HAP-1 (cell line): ENCODE measurements at regions not wholly inside any gene's neighbourhood (a gene's known extent, or its start where the extent isn't known, plus 50 kb on each side); places are given as distances from the start of the nearest gene placed in this dataset.

Source experiments
- DNase-seq, 2 experiments: peaks; one replicate each; pipeline ENCODE4 v3.0.0-alpha.2; 2016 to 2020; ENCODE audit warnings: low spot score in 2 of 2
- H3K27me3 ChIP-seq: fragments of 250-450 bp; sonication (Bioruptor Pico); 2 replicates; pipeline ENCODE4 v1.5.1; 2020; ENCODE audit warnings: low read depth, mild to moderate bottlenecking, moderate library complexity
- H3K36me3 ChIP-seq: fragments of 250-450 bp; sonication (Bioruptor Pico); replicated peaks from 2 replicates; pipeline ENCODE4 v1.5.1; 2020; ENCODE audit warnings: mild to moderate bottlenecking
- H3K4me1 ChIP-seq: fragments of 250-450 bp; sonication (Bioruptor Pico); 2 replicates; pipeline ENCODE4 v1.5.1; 2020; ENCODE audit warnings: mild to moderate bottlenecking
- H3K4me3 ChIP-seq: fragments of 250-450 bp; sonication (Bioruptor Pico); 2 replicates; pipeline ENCODE4 v1.5.1; 2020; ENCODE audit warnings: mild to moderate bottlenecking, moderate library complexity
- H3K9me3 ChIP-seq: fragments of 250-450 bp; sonication (Bioruptor Pico); 2 replicates; pipeline ENCODE4 v1.5.1; 2020; ENCODE audit warnings: mild to moderate bottlenecking, moderate library complexity
- in situ Hi-C: fragments of 300-500 bp; cut with MboI; formaldehyde crosslinking; loops from 3 replicates; pipeline ENCODE4 v1.14.3; 2020; ENCODE audit warnings: low sequenced_read_pairs, inconsistent platforms, mixed read lengths

DNA sequence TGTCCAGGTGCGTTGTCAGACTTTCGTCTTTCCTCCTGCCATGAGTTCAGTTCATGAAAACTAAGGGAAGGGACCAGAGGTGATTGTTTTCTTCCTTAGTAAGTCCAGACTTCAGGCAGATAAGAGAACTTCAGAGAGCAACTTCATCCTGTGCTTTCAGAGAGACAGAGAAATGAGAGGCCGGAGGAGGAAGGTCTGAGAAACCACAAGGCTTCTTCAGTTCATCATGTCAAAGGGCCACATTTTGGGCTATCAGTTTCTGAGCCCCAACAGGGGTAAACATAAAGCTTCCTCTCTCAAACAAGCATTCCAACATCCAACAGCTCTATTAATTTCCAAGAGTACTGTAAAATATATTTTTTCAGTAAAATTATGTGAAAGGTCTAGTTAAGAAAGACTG lies 668.4 kb upstream of the NRP1 start:
- DNase-seq, result no peak
- no peaks in the 10 kb centered on the region for H3K4me1 ChIP-seq
- H3K9me3 ChIP-seq, result no peaks in the 10 kb centered on the region
- in situ Hi-C loops, result no loop called here
- no peak overlapping the region for H3K4me3 ChIP-seq
- H3K36me3 ChIP-seq, result no peaks in the 10 kb centered on the region
- no peaks in the 10 kb centered on the region for H3K27me3 ChIP-seq

DNA sequence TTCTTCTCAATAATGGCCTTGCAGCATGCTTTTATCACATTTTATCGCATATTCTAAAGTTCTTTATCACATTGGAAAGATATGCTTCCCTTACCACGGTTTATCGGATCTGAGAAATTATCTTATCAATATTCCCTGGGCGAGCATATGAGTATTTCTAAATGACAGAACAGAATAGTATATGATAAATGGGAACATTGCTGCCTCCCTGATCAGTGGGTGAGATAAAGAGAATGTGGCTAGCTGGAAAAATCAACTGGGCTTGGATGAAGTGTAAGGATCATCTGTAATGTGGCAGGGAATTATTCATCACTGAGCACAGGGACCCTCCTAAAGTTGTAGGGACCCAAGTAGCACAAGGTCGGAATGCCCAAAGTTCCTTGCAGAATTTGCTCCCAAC lies 667.4 kb upstream of the NRP1 start:
- no peak for DNase-seq
- H3K4me1 ChIP-seq, result no peaks in the 10 kb centered on the region
- in situ Hi-C loops, result no loop called here
- no peaks in the 10 kb centered on the region for H3K27me3 ChIP-seq
- no peaks in the 10 kb centered on the region for H3K9me3 ChIP-seq
- H3K4me3 ChIP-seq, result no peak overlapping the region
- no peaks in the 10 kb centered on the region for H3K36me3 ChIP-seq

DNA sequence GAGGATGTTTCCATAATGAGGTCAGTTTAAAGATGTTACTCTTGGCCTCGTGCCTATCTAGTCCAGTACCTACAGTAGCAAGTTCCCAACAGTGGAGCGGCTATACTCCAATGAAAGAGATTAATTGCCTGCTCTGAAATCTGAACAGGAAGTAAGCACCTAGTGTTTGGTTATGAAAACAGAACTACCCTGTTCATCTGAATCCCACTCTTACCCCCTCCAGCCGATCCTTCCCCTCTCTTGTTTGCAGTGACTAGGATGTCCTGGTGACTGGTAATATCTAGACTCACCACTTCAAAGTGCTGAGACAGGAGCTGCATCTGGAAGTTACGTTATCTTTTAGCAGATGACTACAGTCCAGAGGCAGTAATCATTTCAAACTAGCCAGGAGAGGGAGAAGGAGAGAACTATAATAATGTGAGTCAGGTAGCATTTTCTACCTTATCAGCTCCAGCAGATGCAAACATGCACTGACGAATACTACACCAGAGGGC lies 666.7 kb upstream of the NRP1 start:
- DNase-seq, result no peak
- Histone ChIP-seq H3K9me3 (no peaks in the 10 kb centered on the region), H3K4me1 (no peaks in the 10 kb centered on the region), H3K4me3 (no peak overlapping the region), H3K36me3 (no peaks in the 10 kb centered on the region), H3K27me3 (no peaks in the 10 kb centered on the region)
- in situ Hi-C loops, result no loop called here

DNA sequence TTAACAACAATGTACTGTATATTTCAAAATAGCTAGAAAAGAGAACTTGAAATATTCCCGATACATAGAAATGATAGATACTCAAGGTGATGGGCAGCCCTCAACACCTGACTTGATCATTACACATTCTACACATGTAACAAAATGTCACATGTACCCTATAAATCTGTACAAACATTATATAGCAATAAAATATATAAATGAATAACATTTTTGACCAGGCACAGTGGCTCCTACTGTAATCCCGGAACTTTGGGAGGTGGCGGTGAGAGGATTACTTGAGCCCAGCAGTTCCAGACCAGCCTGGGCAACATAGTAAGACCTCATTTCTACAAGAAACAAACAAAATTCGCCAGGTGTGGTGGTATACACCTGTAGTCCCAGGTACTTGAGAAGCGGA lies 659.5 kb upstream of the NRP1 start:
- Histone ChIP-seq H3K4me1 (no peaks in the 10 kb centered on the region), H3K4me3 (no peak overlapping the region), H3K9me3 (no peaks in the 10 kb centered on the region), H3K36me3 (no peaks in the 10 kb centered on the region), H3K27me3 (no peaks in the 10 kb centered on the region)
- in situ Hi-C loops, result no loop called here
- DNase-seq, result no peak

DNA sequence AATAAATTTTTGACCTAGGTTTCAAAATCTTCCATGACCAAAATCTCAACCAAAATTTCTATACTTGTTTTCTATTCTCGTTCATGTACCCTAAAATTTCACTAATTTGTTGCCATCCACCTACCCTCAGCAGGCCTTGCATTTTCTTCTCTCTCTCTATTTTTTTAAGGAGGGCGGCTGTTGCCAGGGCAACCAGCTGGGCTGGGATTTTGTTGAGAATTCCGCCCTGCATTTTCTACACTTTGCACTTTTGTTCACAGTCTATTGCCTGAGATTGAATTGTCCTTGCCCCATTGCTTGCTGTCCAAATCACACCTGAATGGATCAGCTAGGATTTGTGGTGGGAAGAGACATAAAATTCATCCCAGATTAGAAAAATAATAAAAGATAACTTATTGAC lies 657.5 kb upstream of the NRP1 start:
- in situ Hi-C loops, result no loop called here
- no peaks in the 10 kb centered on the region for H3K27me3 ChIP-seq
- H3K9me3 ChIP-seq, result no peaks in the 10 kb centered on the region
- H3K4me3 ChIP-seq, result no peak overlapping the region
- DNase-seq, result no peak
- no peaks in the 10 kb centered on the region for H3K36me3 ChIP-seq
- H3K4me1 ChIP-seq, result no peaks in the 10 kb centered on the region

DNA sequence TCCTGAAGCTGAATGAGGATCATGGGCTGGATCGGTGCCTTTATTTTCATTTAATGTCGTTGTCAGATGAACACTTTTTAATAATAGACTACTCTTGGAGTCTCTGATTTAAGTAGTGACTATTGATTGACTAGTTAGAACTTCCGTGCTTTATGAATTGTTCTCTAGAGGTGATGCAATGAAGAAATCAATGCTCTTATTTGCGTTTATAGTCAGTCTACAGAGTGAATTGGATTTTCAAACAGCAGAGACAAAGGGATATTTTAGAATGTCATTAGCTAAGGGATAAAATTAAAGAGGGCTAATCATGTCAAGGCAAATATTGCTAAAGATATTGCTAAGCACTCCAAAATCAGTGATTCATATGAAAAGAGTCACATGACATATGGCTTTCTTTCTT lies 652.0 kb upstream of the NRP1 start:
- H3K4me1 ChIP-seq, result no peaks in the 10 kb centered on the region
- no peaks in the 10 kb centered on the region for H3K9me3 ChIP-seq
- no peak for DNase-seq
- no peaks in the 10 kb centered on the region for H3K36me3 ChIP-seq
- H3K4me3 ChIP-seq, result no peak overlapping the region
- in situ Hi-C loops, result no loop called here
- H3K27me3 ChIP-seq, result no peaks in the 10 kb centered on the region

DNA sequence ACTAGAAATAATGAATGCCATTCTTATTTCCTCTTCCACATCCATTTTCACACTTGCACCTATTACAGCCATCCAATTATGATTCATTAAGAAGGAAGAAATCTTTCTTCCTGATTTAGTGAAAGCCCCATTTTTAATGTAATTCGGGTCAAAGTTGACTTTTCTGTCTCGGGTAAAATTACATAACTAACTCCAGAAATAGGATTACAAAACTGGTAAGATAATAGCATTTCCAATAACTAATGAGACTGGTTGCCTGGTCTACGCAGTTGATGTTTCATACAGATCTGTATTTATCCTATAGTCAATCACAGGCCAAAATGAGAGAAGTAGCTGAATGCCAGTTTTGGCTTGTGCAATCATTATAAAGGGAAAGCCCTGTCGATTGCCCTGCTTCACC lies 651.5 kb upstream of the NRP1 start:
- Histone ChIP-seq H3K27me3 (no peaks in the 10 kb centered on the region), H3K9me3 (no peaks in the 10 kb centered on the region), H3K4me1 (no peaks in the 10 kb centered on the region), H3K36me3 (no peaks in the 10 kb centered on the region), H3K4me3 (no peak overlapping the region)
- in situ Hi-C loops, result no loop called here
- DNase-seq, result no peak

DNA sequence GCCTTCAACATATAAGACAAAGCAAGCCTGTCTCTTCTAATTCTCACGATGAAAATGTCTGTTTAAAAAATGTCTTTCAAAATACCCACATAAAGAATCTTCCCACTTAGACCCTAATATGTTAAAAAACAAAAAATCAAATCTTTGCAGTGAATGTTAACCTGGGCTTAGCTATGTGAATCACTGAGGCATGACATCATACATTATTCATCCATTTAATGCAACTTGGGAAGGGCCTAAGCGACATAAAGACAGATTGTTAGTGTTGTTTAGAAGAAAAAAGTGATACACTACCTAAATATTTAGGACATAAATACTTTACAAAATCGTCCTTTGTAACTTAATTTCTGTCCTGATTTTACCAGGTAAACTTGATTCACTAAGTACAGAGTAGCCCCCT lies 648.5 kb upstream of the NRP1 start:
- Histone ChIP-seq H3K27me3 (no peaks in the 10 kb centered on the region), H3K4me3 (no peak overlapping the region), H3K4me1 (no peaks in the 10 kb centered on the region), H3K36me3 (no peaks in the 10 kb centered on the region), H3K9me3 (no peaks in the 10 kb centered on the region)
- in situ Hi-C loops, result no loop called here
- DNase-seq, result no peak

DNA sequence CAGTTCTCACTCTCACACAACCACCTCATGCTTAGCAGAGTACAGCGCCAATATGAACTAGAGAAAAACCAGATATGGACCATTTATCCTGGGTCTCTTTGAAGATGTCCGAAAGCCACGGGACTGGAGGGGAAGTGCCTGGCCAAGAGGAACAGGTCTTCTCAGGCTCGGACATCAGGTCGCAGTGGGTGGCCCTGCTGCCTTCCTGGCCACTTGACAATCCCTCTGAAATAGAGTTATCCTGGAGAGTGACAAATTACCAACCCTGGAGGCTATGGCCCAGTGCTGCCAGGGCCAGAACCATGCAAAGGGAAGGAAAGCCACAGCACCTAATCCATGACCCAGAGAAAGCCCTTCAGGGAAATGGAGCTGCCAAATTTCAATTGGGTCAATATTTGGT lies 646.8 kb upstream of the NRP1 start:
- Histone ChIP-seq H3K36me3 (no peaks in the 10 kb centered on the region), H3K27me3 (0 out of 2 replicates have a peak, but pooled peaks cover 3% of the 10 kb centered on the region), H3K4me1 (no peaks in the 10 kb centered on the region), H3K9me3 (no peaks in the 10 kb centered on the region), H3K4me3 (no peak overlapping the region)
- DNase-seq, result no peak
- in situ Hi-C loops, result no loop called here

DNA sequence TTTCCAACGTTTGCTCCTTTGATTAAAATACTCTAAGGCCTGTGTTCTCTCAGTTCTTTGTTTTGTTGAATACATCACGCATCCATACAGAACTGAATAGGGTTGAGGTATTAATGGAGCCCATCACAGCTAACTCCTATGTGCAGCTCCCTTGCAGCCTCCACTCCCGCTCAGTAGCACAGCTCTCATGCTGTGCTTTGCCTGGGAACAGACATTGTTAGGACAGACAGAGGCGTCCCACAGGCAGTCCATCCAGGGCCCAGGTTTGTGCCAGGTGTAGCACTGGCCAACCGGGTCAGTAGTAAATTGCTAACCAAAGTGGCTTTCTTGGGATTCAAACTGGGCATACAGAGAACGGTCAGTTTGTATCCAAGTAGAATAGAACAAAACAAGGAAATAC lies 644.7 kb upstream of the NRP1 start:
- Histone ChIP-seq H3K9me3 (no peaks in the 10 kb centered on the region), H3K27me3 (0 out of 2 replicates have a peak, but pooled peaks cover 3% of the 10 kb centered on the region), H3K4me1 (no peaks in the 10 kb centered on the region), H3K4me3 (no peak overlapping the region), H3K36me3 (no peaks in the 10 kb centered on the region)
- no peak for DNase-seq
- in situ Hi-C loops, result no loop called here

DNA sequence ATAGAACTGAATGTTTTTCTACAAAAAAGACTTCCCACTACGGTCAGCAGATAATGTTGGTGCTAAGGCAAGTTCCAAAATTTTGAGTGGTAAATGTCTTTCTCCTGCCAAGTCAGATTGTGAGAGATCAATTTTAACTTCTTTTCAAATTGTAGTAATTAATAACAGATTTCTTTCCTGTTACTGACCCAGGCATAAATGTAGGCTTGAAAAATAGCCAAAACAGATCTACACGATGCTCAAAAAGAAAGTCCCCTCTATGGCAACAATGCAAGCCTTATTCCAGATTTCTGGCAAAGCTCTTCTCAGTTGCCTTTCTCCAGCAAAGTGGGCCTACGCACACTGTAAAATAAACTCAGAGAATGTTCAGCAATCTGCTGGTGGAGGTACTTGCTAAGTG lies 641.0 kb upstream of the NRP1 start:
- Histone ChIP-seq H3K36me3 (no peaks in the 10 kb centered on the region), H3K9me3 (no peaks in the 10 kb centered on the region), H3K27me3 (0 out of 2 replicates have a peak, but pooled peaks cover 3% of the 10 kb centered on the region), H3K4me3 (no peak overlapping the region), H3K4me1 (no peaks in the 10 kb centered on the region)
- in situ Hi-C loops, result no loop called here
- no peak for DNase-seq

DNA sequence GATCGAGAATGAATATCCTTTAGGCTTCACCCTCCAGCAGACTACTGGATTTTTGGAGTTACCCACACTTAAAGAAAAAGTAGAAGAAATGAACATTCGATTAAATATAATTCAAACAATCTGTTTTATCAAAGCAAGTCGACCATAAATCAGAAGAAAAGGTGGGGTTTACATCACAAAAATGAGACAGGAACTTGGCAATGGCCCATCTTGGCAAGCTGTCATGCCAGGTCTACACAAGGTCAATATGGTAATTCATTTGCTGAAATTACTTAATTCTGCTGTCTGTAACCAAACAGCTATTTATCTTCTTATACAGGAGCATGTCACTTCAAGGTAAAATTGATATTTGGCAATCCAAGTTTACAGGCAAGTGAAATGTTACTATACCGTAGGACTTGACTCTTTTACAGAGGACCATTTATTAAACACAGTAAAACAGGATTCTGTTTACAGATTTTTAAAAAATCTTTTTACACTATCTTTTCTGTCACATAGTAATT lies 640.6 kb upstream of the NRP1 start:
- H3K9me3 ChIP-seq, result no peaks in the 10 kb centered on the region
- DNase-seq, result no peak
- no peak overlapping the region for H3K4me3 ChIP-seq
- in situ Hi-C loops, result no loop called here
- H3K27me3 ChIP-seq, result 0 out of 2 replicates have a peak, but pooled peaks cover 3% of the 10 kb centered on the region
- no peaks in the 10 kb centered on the region for H3K36me3 ChIP-seq
- no peaks in the 10 kb centered on the region for H3K4me1 ChIP-seq

DNA sequence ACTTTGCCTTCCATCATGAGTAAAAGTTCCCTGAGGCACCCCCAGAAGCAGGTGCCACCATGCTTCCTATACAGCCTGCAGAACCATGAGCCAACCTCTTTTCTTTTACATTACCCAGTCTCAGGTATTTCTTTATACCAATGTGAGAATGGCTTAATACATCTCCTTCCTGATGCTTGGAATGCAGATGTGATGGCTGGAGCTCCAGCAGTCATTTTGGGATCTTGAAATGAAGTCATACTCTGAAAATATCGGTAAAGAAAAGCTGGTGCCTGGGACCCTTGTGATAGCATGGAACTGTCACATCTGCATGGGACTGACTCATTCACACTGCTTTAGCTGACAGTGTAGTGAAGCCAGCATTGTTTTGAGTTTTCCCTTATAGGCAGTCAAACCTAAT lies 634.5 kb upstream of the NRP1 start:
- DNase-seq, result no peak
- in situ Hi-C loops, result no loop called here

DNA sequence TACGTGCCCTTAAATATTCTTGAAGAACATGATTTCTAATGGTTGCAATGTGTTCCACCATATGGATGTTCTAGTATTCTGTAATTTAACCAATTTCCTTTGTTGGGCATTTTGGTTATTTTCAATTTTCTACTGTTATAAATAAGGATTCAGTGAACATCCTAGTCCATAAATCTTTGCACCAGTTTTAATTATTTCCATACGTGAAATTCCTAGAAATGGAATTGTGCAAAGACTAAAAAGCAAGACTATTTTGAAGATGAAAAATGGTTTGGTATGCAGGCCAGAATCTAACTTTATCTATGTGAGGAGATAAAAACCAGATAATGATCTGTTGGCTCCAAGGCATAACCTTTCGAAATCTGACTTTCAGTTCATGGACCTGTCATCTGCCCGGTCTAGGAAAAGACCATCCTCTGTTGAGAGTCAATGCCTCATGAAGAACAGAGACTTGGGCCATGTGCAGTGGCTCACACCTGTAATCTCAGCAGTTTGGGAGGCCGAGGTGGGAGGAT lies 633.2 kb upstream of the NRP1 start:
- H3K9me3 ChIP-seq, result no peaks in the 10 kb centered on the region
- in situ Hi-C loops, result no loop called here
- no peaks in the 10 kb centered on the region for H3K4me1 ChIP-seq
- H3K27me3 ChIP-seq, result no peaks in the 10 kb centered on the region
- no peak overlapping the region for H3K4me3 ChIP-seq
- no peaks in the 10 kb centered on the region for H3K36me3 ChIP-seq
- DNase-seq, result no peak

More for the DNA sequence above, 634.5 kb upstream of the NRP1 start:
- no peaks in the 10 kb centered on the region for H3K9me3 ChIP-seq
- H3K27me3 ChIP-seq, result no peaks in the 10 kb centered on the region
- no peaks in the 10 kb centered on the region for H3K36me3 ChIP-seq
- H3K4me1 ChIP-seq, result no peaks in the 10 kb centered on the region
- no peak overlapping the region for H3K4me3 ChIP-seq

DNA sequence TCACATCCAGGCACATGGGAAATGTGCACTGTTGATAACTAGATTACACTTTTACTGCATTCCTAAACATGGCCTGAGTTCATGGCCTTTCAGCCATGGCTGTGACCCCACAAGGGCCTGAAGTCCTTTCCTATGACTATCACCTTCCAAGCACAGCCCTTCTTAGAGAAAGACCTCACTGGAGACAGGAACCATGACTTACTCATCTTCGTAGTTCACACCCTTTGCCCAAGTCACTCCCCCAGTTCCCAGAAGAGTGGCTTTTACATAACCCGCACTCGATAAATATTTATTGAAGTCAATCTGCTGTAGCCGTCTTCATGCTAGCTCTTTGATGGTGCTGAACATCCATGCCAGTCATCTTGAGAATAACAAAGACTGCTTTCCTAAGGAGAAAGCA lies 632.5 kb upstream of the NRP1 start:
- Histone ChIP-seq H3K27me3 (no peaks in the 10 kb centered on the region), H3K9me3 (no peaks in the 10 kb centered on the region), H3K4me1 (no peaks in the 10 kb centered on the region), H3K4me3 (no peak overlapping the region), H3K36me3 (no peaks in the 10 kb centered on the region)
- no peak for DNase-seq
- in situ Hi-C loops, result no loop called here
